ENCODE measurements at regions not wholly inside any gene's neighbourhood (a gene's known extent, or its start where the extent isn't known, plus 50 kb on each side); places are given as distances from the start of the nearest gene placed in this dataset.

GRCh38 chr1:5466487-5466886 lies 525.7 kb downstream of the NPHP4 start:
- TF ChIP-seq RUNX3 (IDR thresholded peaks at IDR 0.05; ENCODE audit: low read length) (0 out of 2 replicates have a peak, but pooled peaks have one; percentile 6), PML (IDR thresholded peaks at IDR 0.05; ENCODE audit: low read length) (no peak), EED (IDR thresholded peaks at IDR 0.05; ENCODE audit: low read depth) (no peak), BCL3 (IDR thresholded peaks at IDR 0.05; ENCODE audit: borderline replicate concordance, insufficient read depth, low read depth, low read length, poor library complexity, severe bottlenecking) (no peak), E2F4 (IDR thresholded peaks at IDR 0.05; ENCODE audit: low read depth, low read length) (no peak)
- H3K9me3 ChIP-seq (replicated peaks; ENCODE audit: control insufficient read depth, insufficient read depth, low read length), result no peaks in the 10 kb centered on the region
- no peaks in the 10 kb centered on the region for H4K20me1 ChIP-seq (ENCODE audit: control insufficient read depth, insufficient read depth)
- POLR2A ChIA-PET, result no interaction called here
- 6% methylated on average over 3 of the region's 3 CpGs for WGBS (ENCODE audit: insufficient coverage, insufficient replicate concordance, low lambda C conversion rate, missing lambda C conversion rate)
- H3K4me3 ChIP-seq, result no peak overlapping the region
- CTCF ChIA-PET, result no interaction called here
- SMC1A ChIA-PET (ENCODE audit: uncharacterized antibody, unreplicated experiment), result no interaction called here
- intact Hi-C loops (cut with micrococcal nuclease; ENCODE audit: unreplicated experiment), result no loop called here
- no peak overlapping the region for H3K4me2 ChIP-seq (ENCODE audit: control insufficient read depth, insufficient read depth)
- H3K27me3 ChIP-seq (replicated peaks in 1 of 2; ENCODE audit: control insufficient read depth in 2 of 2, insufficient read depth in 2 of 2, low read length in 1 of 2), result no peaks in the 10 kb centered on the region
- no peak overlapping the region for H3K9ac ChIP-seq (ENCODE audit: control insufficient read depth, insufficient read depth, low read length)
- no TSS peak for BruUV-seq (replicated peaks)
- H3K27ac ChIP-seq (ENCODE audit: control insufficient read depth, insufficient read depth), result no peak overlapping the region
- H3K79me2 ChIP-seq (ENCODE audit: control insufficient read depth, insufficient read depth, low read length), result no peaks in the 10 kb centered on the region
- FAIRE-seq, result no peak
- H2AFZ ChIP-seq (ENCODE audit: control insufficient read depth, low read depth, low read length), result no peak overlapping the region
- RAD21 ChIA-PET (ENCODE audit: unreplicated experiment), result no interaction called here
- no peaks in the 10 kb centered on the region for H3K36me3 ChIP-seq (ENCODE audit: control insufficient read depth in 2 of 2, insufficient read depth in 2 of 2, low read length in 1 of 2)
- in situ Hi-C loops (cut with MboI), result no loop called here
- no peaks in the 10 kb centered on the region for H3K4me1 ChIP-seq (ENCODE audit: control insufficient read depth, insufficient read depth, low read length)
- ATAC-seq, result no peak
- no peak for DNase-seq (ENCODE audit: low read depth, low spot score)

GRCh38 chr1:5465281-5465711 lies 526.9 kb downstream of the NPHP4 start:
- H3K79me2 ChIP-seq (ENCODE audit: control insufficient read depth, insufficient read depth, low read length), result no peaks in the 10 kb centered on the region
- CTCF ChIA-PET, result no interaction called here
- WGBS (ENCODE audit: insufficient coverage, insufficient replicate concordance, low lambda C conversion rate, missing lambda C conversion rate), result 40% methylated on average over 7 of the region's 7 CpGs
- RAD21 ChIA-PET (ENCODE audit: unreplicated experiment), result no interaction called here
- no peaks in the 10 kb centered on the region for H3K27me3 ChIP-seq (replicated peaks in 1 of 2; ENCODE audit: control insufficient read depth in 2 of 2, insufficient read depth in 2 of 2, low read length in 1 of 2)
- in situ Hi-C loops (cut with MboI), result no loop called here
- intact Hi-C loops (cut with micrococcal nuclease; ENCODE audit: unreplicated experiment), result no loop called here
- no peaks in the 10 kb centered on the region for H4K20me1 ChIP-seq (ENCODE audit: control insufficient read depth, insufficient read depth)
- H3K36me3 ChIP-seq (ENCODE audit: control insufficient read depth in 2 of 2, insufficient read depth in 2 of 2, low read length in 1 of 2), result no peaks in the 10 kb centered on the region
- ATAC-seq (no peak), FAIRE-seq (no peak), DNase-seq (ENCODE audit: low read depth, low spot score) (no peak)
- H2AFZ ChIP-seq (ENCODE audit: control insufficient read depth, low read depth, low read length), result no peak overlapping the region
- H3K4me3 ChIP-seq, result no peak overlapping the region
- no peak overlapping the region for H3K27ac ChIP-seq (ENCODE audit: control insufficient read depth, insufficient read depth)
- H3K4me1 ChIP-seq (ENCODE audit: control insufficient read depth, insufficient read depth, low read length), result no peaks in the 10 kb centered on the region
- no TSS peak for BruUV-seq (replicated peaks)
- H3K9ac ChIP-seq (ENCODE audit: control insufficient read depth, insufficient read depth, low read length), result no peak overlapping the region
- H3K4me2 ChIP-seq (ENCODE audit: control insufficient read depth, insufficient read depth), result no peak overlapping the region
- POLR2A ChIA-PET, result no interaction called here
- H3K9me3 ChIP-seq (replicated peaks; ENCODE audit: control insufficient read depth, insufficient read depth, low read length), result no peaks in the 10 kb centered on the region
- SMC1A ChIA-PET (ENCODE audit: uncharacterized antibody, unreplicated experiment), result no interaction called here
- TF ChIP-seq MYC (IDR thresholded peaks at IDR 0.05; ENCODE audit: insufficient read depth, insufficient read length, insufficient replicate concordance, low read length, severe bottlenecking) (no peak), ZBTB40 (IDR thresholded peaks at IDR 0.05; ENCODE audit: borderline replicate concordance) (no peak), CEBPB (IDR thresholded peaks at IDR 0.05; ENCODE audit: borderline replicate concordance in 1 of 2, low read depth in 2 of 2, low read length in 2 of 2) (no peak), DPF2 (IDR thresholded peaks at IDR 0.05) (no peak), MYB (IDR thresholded peaks at IDR 0.05; ENCODE audit: borderline replicate concordance, low read depth, low read length) (no peak), NR2C2 (IDR thresholded peaks at IDR 0.05; ENCODE audit: borderline replicate concordance, control insufficient read depth, insufficient read length, low read depth) (no peak), SREBF1 (IDR thresholded peaks at IDR 0.05; ENCODE audit: low read length) (no peak)
